Chondrocyte (in vitro differentiated cells): ENCODE measurements at regions not wholly inside any gene's neighbourhood (a gene's known extent, or its start where the extent isn't known, plus 50 kb on each side); places are given as distances from the start of the nearest gene placed in this dataset.

Experiments used
- DNase-seq: peaks from one replicate; pipeline ENCODE4 v3.0.0; 2021; ENCODE audit warnings: mixed read lengths, low spot score
- H3K27ac Mint-ChIP-seq: one replicate; pipeline ENCODE4 v1.8.0; 2021; ENCODE audit warnings: mild to moderate bottlenecking, moderate library complexity, mixed read lengths; ENCODE audit not compliant: unreplicated experiment
- H3K27me3 Mint-ChIP-seq: 2 replicates; pipeline ENCODE4 v1.8.0; 2021; ENCODE audit warnings: low read depth, mixed read lengths
- H3K36me3 Mint-ChIP-seq: 2 replicates; pipeline ENCODE4 v1.8.0; 2021; ENCODE audit warnings: low read depth, mixed read lengths
- H3K4me1 Mint-ChIP-seq: 2 replicates; pipeline ENCODE4 v1.8.0; 2021; ENCODE audit warnings: low read depth, mild to moderate bottlenecking, mixed read lengths
- H3K4me3 Mint-ChIP-seq: one replicate; pipeline ENCODE4 v1.8.0; 2021; ENCODE audit warnings: mild to moderate bottlenecking, moderate library complexity, mixed read lengths; ENCODE audit not compliant: unreplicated experiment
- H3K9me3 Mint-ChIP-seq: 2 replicates; pipeline ENCODE4 v1.8.0; 2021; ENCODE audit warnings: low read depth, mixed read lengths
- CTCF ChIP-seq: fragments of 200-600 bp; sonication (generic); IDR thresholded peaks from 2 replicates; pipeline ENCODE4 v1.5.0; 2021; ENCODE audit warnings: antibody characterized with exemption, mild to moderate bottlenecking, moderate library complexity

- H3K27ac Mint-ChIP-seq, result no peak overlapping the region
- H3K4me1 Mint-ChIP-seq, result peaks cover 17% of the 10 kb centered on the region
- peaks cover 11% of the 10 kb centered on the region for H3K36me3 Mint-ChIP-seq
- DNase-seq, result no peak
- TF ChIP-seq CTCF, result no peak
- H3K9me3 Mint-ChIP-seq, result no peaks in the 10 kb centered on the region
- no peak overlapping the region for H3K4me3 Mint-ChIP-seq
- no peaks in the 10 kb centered on the region for H3K27me3 Mint-ChIP-seq
Measured at GRCh38 chr11:8802251-8802650, 108.7 kb upstream of the AKIP1 start.

GRCh38 chr11:8803973-8804372 lies 107.0 kb upstream of the AKIP1 start:
- no peak for DNase-seq
- Mint-ChIP-seq H3K4me1 (peaks cover 34% of the 10 kb centered on the region), H3K27ac (no peak overlapping the region), H3K9me3 (no peaks in the 10 kb centered on the region), H3K4me3 (no peak overlapping the region), H3K36me3 (peaks cover 6% of the 10 kb centered on the region), H3K27me3 (no peaks in the 10 kb centered on the region)
- TF ChIP-seq CTCF, result no peak

GRCh38 chr11:8805296-8805695 lies 105.7 kb upstream of the AKIP1 start:
- Mint-ChIP-seq H3K27me3 (no peaks in the 10 kb centered on the region), H3K9me3 (no peaks in the 10 kb centered on the region), H3K4me1 (peaks cover 47% of the 10 kb centered on the region), H3K4me3 (no peak overlapping the region), H3K27ac (no peak overlapping the region), H3K36me3 (peaks cover 5% of the 10 kb centered on the region)
- DNase-seq, result no peak
- TF ChIP-seq CTCF, result no peak

GRCh38 chr11:8806974-8807373 lies 104.0 kb upstream of the AKIP1 start:
- Mint-ChIP-seq H3K4me1 (peaks cover 64% of the 10 kb centered on the region), H3K36me3 (peaks cover 5% of the 10 kb centered on the region), H3K9me3 (no peaks in the 10 kb centered on the region), H3K4me3 (no peak overlapping the region), H3K27ac (no peak overlapping the region), H3K27me3 (no peaks in the 10 kb centered on the region)
- DNase-seq, result no peak
- TF ChIP-seq CTCF, result no peak

- H3K9me3 Mint-ChIP-seq, result no peaks in the 10 kb centered on the region
- no peaks in the 10 kb centered on the region for H3K27me3 Mint-ChIP-seq
- peak overlapping the region; percentile 97 for H3K27ac Mint-ChIP-seq
- DNase-seq, result no peak
- H3K36me3 Mint-ChIP-seq, result peaks cover 5% of the 10 kb centered on the region
- H3K4me1 Mint-ChIP-seq, result peaks cover 70% of the 10 kb centered on the region
- peak overlapping the region; percentile 14 for H3K4me3 Mint-ChIP-seq
- TF ChIP-seq CTCF, result no peak
Measured at GRCh38 chr11:8807544-8808225, 103.3 kb upstream of the AKIP1 start.
